PC-3 (cell line): ENCODE measurements at regions not wholly inside any gene's neighbourhood (a gene's known extent, or its start where the extent isn't known, plus 50 kb on each side); places are given as distances from the start of the nearest gene placed in this dataset.

Experiments used
- CTCF ChIP-seq: fragments of 300-600 bp; sonication (generic); conservative IDR thresholded peaks from 2 replicates; pipeline ENCODE4 v1.5.1; 2017; ENCODE audit warnings: antibody characterized with exemption, low read depth, mild to moderate bottlenecking, low read length
- EZH2 ChIP-seq: fragments of 300-600 bp; sonication (generic); IDR thresholded peaks from one replicate; pipeline ENCODE4 v1.6.1; 2017; ENCODE audit warnings: antibody characterized with exemption, mild to moderate bottlenecking, low read length; ENCODE audit not compliant: unreplicated experiment
- EZH2phosphoT487 ChIP-seq: fragments of 300-600 bp; sonication (generic); IDR thresholded peaks from 2 replicates; pipeline ENCODE4 v1.6.1; 2018; ENCODE audit warnings: mild to moderate bottlenecking, antibody characterized with exemption, low read length, borderline replicate concordance

GRCh38 chr16:49918257-49918656 is 62.3 kb upstream of the ZNF423 start:
- TF ChIP-seq EZH2phosphoT487 (no peak), CTCF (no peak), EZH2 (no peak)
